A673 (cell line): ENCODE measurements at regions not wholly inside any gene's neighbourhood (a gene's known extent, or its start where the extent isn't known, plus 50 kb on each side); places are given as distances from the start of the nearest gene placed in this dataset.

ENCODE experiments used
- CTCF ChIP-seq: fragments of 300-800, 200-600 bp; sonication (generic); conservative IDR thresholded peaks from 2 replicates; pipeline ENCODE4 v1.5.1; 2017; ENCODE audit warnings: low read depth, mild to moderate bottlenecking, antibody characterized with exemption, low read length, moderate library complexity, mixed read lengths
- EZH2 ChIP-seq: fragments of 200-600 bp; sonication (generic); IDR thresholded peaks from 2 replicates; pipeline ENCODE4 v1.6.1; 2017; ENCODE audit warnings: borderline replicate concordance, low read depth, mild to moderate bottlenecking, mixed read lengths, antibody characterized with exemption, low read length; ENCODE audit not compliant: poor library complexity, severe bottlenecking

GRCh38 chr4:25984266-25984665, 70.2 kb downstream of the SMIM20 start:
- TF ChIP-seq CTCF (no peak), EZH2 (no peak)
